ENCODE measurements at regions not wholly inside any gene's neighbourhood (a gene's known extent, or its start where the extent isn't known, plus 50 kb on each side); places are given as distances from the start of the nearest gene placed in this dataset.

DNA sequence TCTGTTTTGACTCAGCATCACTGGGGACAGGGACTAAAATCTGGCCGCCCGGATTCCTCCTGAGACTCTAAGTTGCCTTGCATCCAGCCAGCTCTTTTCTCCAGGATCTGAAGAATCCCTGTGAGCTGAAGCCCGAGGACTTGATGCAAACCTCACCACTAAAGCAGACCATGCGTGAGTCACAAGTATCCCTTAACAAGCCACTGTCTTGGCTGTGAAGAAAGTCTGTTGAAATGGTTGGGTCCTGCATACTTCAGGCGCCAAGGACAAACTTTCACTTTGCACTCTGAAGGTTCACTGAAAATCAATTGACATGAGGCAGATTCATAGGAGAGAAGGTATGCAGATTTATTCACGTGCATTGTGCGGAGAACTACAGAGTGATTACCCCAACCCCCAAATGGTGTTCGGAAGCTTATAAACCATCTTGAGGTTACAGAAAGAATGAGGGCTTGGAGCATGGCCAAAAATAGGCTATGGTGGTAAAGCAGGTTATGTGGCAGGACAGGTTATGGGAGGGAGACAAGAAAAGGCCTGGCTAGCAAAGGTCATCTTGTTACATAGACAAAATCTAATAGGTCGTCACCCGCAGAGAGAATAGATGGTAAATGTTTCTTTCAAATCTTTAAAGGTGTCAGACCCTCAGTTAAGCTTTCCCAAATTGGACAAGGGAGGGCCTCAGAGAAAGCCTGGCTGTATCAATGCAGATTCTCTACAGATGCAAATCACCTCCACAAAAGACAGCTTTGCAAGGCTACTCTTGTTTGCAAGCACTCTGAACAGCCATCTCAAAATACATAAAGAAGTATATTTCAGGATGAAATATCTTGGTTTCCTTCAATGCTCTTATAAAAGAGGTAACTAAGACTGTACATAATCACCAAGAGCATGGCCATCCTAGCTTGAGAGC is 126.3 kb upstream of the PLAAT1 start:
- no peak for TF ChIP-seq TCF12 (IDR thresholded peaks at IDR 0.05; ENCODE audit: low read depth)

DNA sequence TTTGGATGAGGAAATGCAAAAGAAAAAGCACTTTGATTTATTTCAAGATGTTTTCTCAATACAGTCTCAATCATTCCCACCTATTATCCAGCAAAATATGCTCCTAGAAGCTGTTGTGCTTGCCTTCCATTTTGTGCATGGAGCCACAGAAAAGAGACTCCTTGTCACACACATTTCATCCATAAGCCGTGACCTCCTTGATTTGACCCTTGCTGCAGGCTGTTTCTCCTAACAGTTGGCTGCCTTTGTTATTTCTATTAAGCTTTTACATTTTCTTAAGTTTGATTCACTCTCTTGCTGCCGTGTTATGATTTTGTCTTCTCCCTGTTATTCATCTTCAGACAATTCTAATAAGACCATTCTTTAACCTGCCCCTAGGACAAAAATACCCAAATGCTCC is 124.2 kb upstream of the PLAAT1 start:
- TF ChIP-seq CEBPB (IDR thresholded peaks at IDR 0.05) (no peak), RAD21 (IDR thresholded peaks at IDR 0.05; ENCODE audit: low read depth) (no peak), EP300 (IDR thresholded peaks at IDR 0.05; ENCODE audit: borderline replicate concordance) (no peak), ZBTB7A (IDR thresholded peaks at IDR 0.05; ENCODE audit: low read depth) (no peak), NFIC (IDR thresholded peaks at IDR 0.05) (no peak), EGR1 (IDR thresholded peaks at IDR 0.05) (no peak), TEAD4 (IDR thresholded peaks at IDR 0.05) (no peak), CREB1 (IDR thresholded peaks at IDR 0.05; ENCODE audit: low read depth) (no peak), TAF1 (IDR thresholded peaks at IDR 0.05; ENCODE audit: low read depth) (no peak), TCF12 (IDR thresholded peaks at IDR 0.05; ENCODE audit: low read depth) (no peak), YY1 (IDR thresholded peaks at IDR 0.05; ENCODE audit: low read depth) (no peak), FOXM1 (IDR thresholded peaks at IDR 0.05; ENCODE audit: borderline replicate concordance, low read depth) (no peak)
- TF ChIP-seq, protein P1, sequence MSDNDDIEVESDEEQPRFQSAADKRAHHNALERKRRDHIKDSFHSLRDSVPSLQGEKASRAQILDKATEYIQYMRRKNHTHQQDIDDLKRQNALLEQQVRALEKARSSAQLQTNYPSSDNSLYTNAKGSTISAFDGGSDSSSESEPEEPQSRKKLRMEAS (IDR thresholded peaks at IDR 0.05): no peak
- TF ChIP-seq, protein P2, sequence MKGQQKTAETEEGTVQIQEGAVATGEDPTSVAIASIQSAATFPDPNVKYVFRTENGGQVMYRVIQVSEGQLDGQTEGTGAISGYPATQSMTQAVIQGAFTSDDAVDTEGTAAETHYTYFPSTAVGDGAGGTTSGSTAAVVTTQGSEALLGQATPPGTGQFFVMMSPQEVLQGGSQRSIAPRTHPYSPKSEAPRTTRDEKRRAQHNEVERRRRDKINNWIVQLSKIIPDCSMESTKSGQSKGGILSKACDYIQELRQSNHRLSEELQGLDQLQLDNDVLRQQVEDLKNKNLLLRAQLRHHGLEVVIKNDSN (IDR thresholded peaks at IDR 0.05): no peak
- TF ChIP-seq, protein P3, sequence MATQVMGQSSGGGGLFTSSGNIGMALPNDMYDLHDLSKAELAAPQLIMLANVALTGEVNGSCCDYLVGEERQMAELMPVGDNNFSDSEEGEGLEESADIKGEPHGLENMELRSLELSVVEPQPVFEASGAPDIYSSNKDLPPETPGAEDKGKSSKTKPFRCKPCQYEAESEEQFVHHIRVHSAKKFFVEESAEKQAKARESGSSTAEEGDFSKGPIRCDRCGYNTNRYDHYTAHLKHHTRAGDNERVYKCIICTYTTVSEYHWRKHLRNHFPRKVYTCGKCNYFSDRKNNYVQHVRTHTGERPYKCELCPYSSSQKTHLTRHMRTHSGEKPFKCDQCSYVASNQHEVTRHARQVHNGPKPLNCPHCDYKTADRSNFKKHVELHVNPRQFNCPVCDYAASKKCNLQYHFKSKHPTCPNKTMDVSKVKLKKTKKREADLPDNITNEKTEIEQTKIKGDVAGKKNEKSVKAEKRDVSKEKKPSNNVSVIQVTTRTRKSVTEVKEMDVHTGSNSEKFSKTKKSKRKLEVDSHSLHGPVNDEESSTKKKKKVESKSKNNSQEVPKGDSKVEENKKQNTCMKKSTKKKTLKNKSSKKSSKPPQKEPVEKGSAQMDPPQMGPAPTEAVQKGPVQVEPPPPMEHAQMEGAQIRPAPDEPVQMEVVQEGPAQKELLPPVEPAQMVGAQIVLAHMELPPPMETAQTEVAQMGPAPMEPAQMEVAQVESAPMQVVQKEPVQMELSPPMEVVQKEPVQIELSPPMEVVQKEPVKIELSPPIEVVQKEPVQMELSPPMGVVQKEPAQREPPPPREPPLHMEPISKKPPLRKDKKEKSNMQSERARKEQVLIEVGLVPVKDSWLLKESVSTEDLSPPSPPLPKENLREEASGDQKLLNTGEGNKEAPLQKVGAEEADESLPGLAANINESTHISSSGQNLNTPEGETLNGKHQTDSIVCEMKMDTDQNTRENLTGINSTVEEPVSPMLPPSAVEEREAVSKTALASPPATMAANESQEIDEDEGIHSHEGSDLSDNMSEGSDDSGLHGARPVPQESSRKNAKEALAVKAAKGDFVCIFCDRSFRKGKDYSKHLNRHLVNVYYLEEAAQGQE (IDR thresholded peaks at IDR 0.05; ENCODE audit: low read depth): no peak

DNA sequence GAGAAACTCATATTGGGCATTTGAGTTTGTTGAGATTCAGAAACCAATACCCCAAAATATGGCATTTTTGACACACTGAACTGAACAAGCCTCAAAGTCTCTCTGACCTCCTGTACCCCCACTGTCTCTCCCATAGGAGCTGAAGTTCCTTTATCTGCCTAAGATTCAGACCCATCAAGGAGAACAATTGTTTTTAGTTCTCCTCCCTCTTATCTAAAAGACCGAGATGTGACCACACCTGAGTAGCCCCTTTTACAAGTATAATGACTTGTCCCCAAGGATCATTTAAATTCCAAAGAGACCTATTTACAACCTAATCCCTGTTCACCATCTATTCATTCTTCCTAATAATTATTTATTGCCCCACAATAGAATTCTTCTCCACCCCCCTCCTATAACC is 122.1 kb upstream of the PLAAT1 start:
- TF ChIP-seq ZBTB7A (IDR thresholded peaks at IDR 0.05; ENCODE audit: low read depth) (no peak), CEBPB (IDR thresholded peaks at IDR 0.05) (no peak), EGR1 (IDR thresholded peaks at IDR 0.05) (no peak), TCF12 (IDR thresholded peaks at IDR 0.05; ENCODE audit: low read depth) (no peak)
- TF ChIP-seq, protein P2 (IDR thresholded peaks at IDR 0.05): no peak

DNA sequence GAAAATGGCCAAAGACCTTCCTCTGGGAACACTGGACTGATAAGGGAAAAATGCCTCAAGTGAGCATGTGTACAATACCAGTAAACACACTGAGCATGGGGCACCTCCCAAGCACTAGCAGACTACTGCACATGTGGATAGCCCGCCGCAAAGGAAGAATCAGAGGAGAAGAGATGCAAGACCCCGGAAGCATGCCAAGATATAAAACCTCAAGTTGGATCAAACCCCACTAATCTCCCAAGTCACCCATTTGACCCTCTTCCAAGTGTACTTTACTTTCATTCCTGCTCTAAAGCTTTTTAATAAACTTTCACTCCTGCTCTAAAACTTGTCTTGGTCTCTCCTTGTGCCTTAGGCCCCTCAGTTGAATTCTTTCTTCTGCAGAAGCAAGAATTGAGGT is 121.1 kb upstream of the PLAAT1 start:
- TF ChIP-seq FOXM1 (IDR thresholded peaks at IDR 0.05; ENCODE audit: borderline replicate concordance, low read depth) (no peak), TAF1 (IDR thresholded peaks at IDR 0.05; ENCODE audit: low read depth) (no peak), ZBTB7A (IDR thresholded peaks at IDR 0.05; ENCODE audit: low read depth) (no peak)
- TF ChIP-seq, protein P2 (IDR thresholded peaks at IDR 0.05): no peak
- TF ChIP-seq, protein P3 (IDR thresholded peaks at IDR 0.05; ENCODE audit: low read depth): no peak

DNA sequence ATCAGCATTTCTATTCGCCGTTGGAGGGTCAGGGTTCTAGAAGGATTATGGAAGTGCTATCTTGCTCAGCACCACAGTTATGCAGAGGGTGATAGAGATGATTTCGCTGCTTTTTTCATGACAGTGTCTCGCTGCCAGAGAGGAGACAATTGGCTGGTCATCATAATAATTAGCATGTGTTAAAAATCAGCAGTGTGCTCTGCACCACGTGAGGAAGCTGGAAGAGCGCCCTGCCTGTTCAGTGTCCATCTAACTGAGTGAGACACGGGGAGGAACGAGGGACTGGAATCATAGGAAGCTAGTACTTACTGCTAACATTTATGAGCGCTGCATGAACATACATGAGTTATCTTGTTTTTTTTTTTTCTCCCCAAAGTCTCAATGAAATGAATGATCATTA is 116.2 kb upstream of the PLAAT1 start:
- TF ChIP-seq CREB1 (IDR thresholded peaks at IDR 0.05; ENCODE audit: low read depth) (no peak), ZBTB7A (IDR thresholded peaks at IDR 0.05; ENCODE audit: low read depth) (no peak), TEAD4 (IDR thresholded peaks at IDR 0.05) (no peak), NFIC (IDR thresholded peaks at IDR 0.05) (no peak), FOXM1 (IDR thresholded peaks at IDR 0.05; ENCODE audit: borderline replicate concordance, low read depth) (no peak), RAD21 (IDR thresholded peaks at IDR 0.05; ENCODE audit: low read depth) (no peak), CEBPB (IDR thresholded peaks at IDR 0.05) (no peak), EP300 (IDR thresholded peaks at IDR 0.05; ENCODE audit: borderline replicate concordance) (no peak)
- TF ChIP-seq, protein P1 (IDR thresholded peaks at IDR 0.05): no peak
- TF ChIP-seq, protein P2 (IDR thresholded peaks at IDR 0.05): no peak
- TF ChIP-seq, protein P3 (IDR thresholded peaks at IDR 0.05; ENCODE audit: low read depth): no peak
